Upper lobe of left lung (tissue), 4 donors: ENCODE measurements at regions not wholly inside any gene's neighbourhood (a gene's known extent, or its start where the extent isn't known, plus 50 kb on each side); places are given as distances from the start of the nearest gene placed in this dataset.

ENCODE experiments used
- CTCF ChIP-seq, 6 experiments: fragments of 450-650 bp in 4 of 6; fragments of 200-600 bp in 2 of 6; sonication (generic) in 2 of 6; IDR thresholded peaks; one replicate each; pipeline ENCODE4 v1.5.1; 2016 to 2019; ENCODE audit warnings: antibody characterized with exemption in 6 of 6
- EP300 ChIP-seq, 4 donors: sonication (generic); formaldehyde crosslinking; IDR thresholded peaks; one replicate each; pipeline ENCODE4 v1.5.1; 2017; ENCODE audit warnings: antibody characterized with exemption in 4 of 4, control low read depth in 2 of 4
- POLR2A ChIP-seq, 4 donors: fragments of 450-650 bp; IDR thresholded peaks; one replicate each; pipeline ENCODE4 v1.5.1; 2016 to 2017; ENCODE audit warnings: antibody characterized with exemption in 4 of 4, mild to moderate bottlenecking in 2 of 4

- TF ChIP-seq CTCF (IDR thresholded peaks at IDR 0.05) (no peak), EP300 (IDR thresholded peaks at IDR 0.05) (no peak), POLR2A (IDR thresholded peaks at IDR 0.05) (no peak)
These were observed 281.8 kb downstream of the BARHL2 start for GRCh38 chr1:90435351-90435750.
